Loucy (cell line): ENCODE measurements at regions not wholly inside any gene's neighbourhood (a gene's known extent, or its start where the extent isn't known, plus 50 kb on each side); places are given as distances from the start of the nearest gene placed in this dataset.

ENCODE experiments used
- H2AFZ ChIP-seq: fragments of 200-600 bp; sonication (generic); 2 replicates; pipeline ENCODE4 v1.6.0; 2016; ENCODE audit warnings: antibody characterized with exemption, mild to moderate bottlenecking, low read length, moderate library complexity
- H3F3A ChIP-seq: fragments of 200-600 bp; 2 replicates; pipeline ENCODE4 v1.6.0; 2016; ENCODE audit warnings: antibody characterized with exemption, low read depth, mild to moderate bottlenecking
- H3K27me3 ChIP-seq: fragments of 200-600 bp; sonication (generic); 2 replicates; pipeline ENCODE4 v1.6.1; 2014; ENCODE audit warnings: low read length, mild to moderate bottlenecking; ENCODE audit not compliant: insufficient read depth, poor library complexity, severe bottlenecking
- H3K36me3 ChIP-seq: fragments of 200-600 bp; sonication (generic); 2 replicates; pipeline ENCODE4 v1.6.1; 2016; ENCODE audit warnings: low read length; ENCODE audit not compliant: insufficient read depth
- H3K4me1 ChIP-seq: fragments of 200-600 bp; sonication (generic); 2 replicates; pipeline ENCODE4 v1.5.1; 2014; ENCODE audit warnings: low read length, mild to moderate bottlenecking; ENCODE audit not compliant: insufficient read depth, poor library complexity, severe bottlenecking
- H3K4me2 ChIP-seq: fragments of 200-600 bp; sonication (generic); 2 replicates; pipeline ENCODE4 v1.6.0; 2014; ENCODE audit warnings: antibody characterized with exemption, low read length, low read depth, mild to moderate bottlenecking; ENCODE audit not compliant: poor library complexity, severe bottlenecking
- H3K4me3 ChIP-seq: fragments of 200-600 bp; sonication (generic); 2 replicates; pipeline ENCODE4 v1.5.1; 2014; ENCODE audit warnings: low read length, mild to moderate bottlenecking, mixed read lengths; ENCODE audit not compliant: poor library complexity, severe bottlenecking
- H3K79me2 ChIP-seq: fragments of 200-600 bp; sonication (generic); 2 replicates; pipeline ENCODE4 v1.6.1; 2014; ENCODE audit warnings: low read length; ENCODE audit not compliant: insufficient read depth
- H3K9ac ChIP-seq: fragments of 200-600 bp; sonication (generic); 2 replicates; pipeline ENCODE4 v1.6.0; 2014; ENCODE audit warnings: mild to moderate bottlenecking, low read depth, low read length, moderate library complexity; ENCODE audit not compliant: poor library complexity, severe bottlenecking
- H3K9me2 ChIP-seq: fragments of 200-600 bp; sonication (generic); replicated peaks from 2 replicates; pipeline ENCODE4 v1.6.1; 2016; ENCODE audit warnings: low read depth, low read length, mixed read lengths
- H3K9me3 ChIP-seq: fragments of 200-600 bp; sonication (generic); 2 replicates; pipeline ENCODE4 v1.6.1; 2014; ENCODE audit warnings: mild to moderate bottlenecking, antibody characterized with exemption, low read length, low read depth; ENCODE audit not compliant: insufficient read depth
- H4K20me1 ChIP-seq: fragments of 200-600 bp; sonication (generic); 2 replicates; pipeline ENCODE4 v1.6.0; 2014; ENCODE audit warnings: antibody characterized with exemption, low read length, mild to moderate bottlenecking; ENCODE audit not compliant: insufficient read depth, poor library complexity, severe bottlenecking
- EZH2phosphoT487 ChIP-seq: fragments of 200-600 bp; IDR thresholded peaks from 2 replicates; pipeline ENCODE4 v1.6.1; 2018; ENCODE audit warnings: antibody characterized with exemption, mild to moderate bottlenecking, moderate library complexity, borderline replicate concordance
- TF ChIP-seq, protein P1 (sequence below): fragments of 200-600 bp; sonication (generic); conservative IDR thresholded peaks from 2 replicates; pipeline ENCODE4 v1.5.1; 2014; ENCODE audit warnings: mild to moderate bottlenecking, antibody characterized with exemption, low read length

DNA sequence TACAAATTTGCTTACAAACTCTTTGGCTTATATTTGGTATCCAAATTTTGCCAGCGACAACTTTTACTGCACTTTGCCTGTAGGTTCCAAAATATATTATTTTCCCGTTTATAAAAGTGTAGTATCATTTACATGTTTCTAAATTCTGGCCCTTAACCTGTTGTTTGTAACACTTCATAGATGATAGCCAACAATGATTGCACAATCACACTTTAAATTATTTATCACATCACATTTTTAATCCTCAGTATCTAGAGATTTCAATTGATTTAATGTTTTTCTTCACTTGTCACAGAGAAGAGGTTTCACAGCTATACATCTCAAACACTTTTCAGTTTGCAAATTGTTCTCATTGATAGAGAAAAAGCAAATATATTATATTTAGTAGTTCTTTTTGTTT lies 1151.2 kb upstream of the EYS start:
- H3K4me2 ChIP-seq, result no peak overlapping the region
- H3K9me3 ChIP-seq, result no peaks in the 10 kb centered on the region
- TF ChIP-seq, protein P1, sequence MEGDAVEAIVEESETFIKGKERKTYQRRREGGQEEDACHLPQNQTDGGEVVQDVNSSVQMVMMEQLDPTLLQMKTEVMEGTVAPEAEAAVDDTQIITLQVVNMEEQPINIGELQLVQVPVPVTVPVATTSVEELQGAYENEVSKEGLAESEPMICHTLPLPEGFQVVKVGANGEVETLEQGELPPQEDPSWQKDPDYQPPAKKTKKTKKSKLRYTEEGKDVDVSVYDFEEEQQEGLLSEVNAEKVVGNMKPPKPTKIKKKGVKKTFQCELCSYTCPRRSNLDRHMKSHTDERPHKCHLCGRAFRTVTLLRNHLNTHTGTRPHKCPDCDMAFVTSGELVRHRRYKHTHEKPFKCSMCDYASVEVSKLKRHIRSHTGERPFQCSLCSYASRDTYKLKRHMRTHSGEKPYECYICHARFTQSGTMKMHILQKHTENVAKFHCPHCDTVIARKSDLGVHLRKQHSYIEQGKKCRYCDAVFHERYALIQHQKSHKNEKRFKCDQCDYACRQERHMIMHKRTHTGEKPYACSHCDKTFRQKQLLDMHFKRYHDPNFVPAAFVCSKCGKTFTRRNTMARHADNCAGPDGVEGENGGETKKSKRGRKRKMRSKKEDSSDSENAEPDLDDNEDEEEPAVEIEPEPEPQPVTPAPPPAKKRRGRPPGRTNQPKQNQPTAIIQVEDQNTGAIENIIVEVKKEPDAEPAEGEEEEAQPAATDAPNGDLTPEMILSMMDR, result no peak
- TF ChIP-seq EZH2phosphoT487, result no peak
- H2AFZ ChIP-seq, result no peak overlapping the region
- no peaks in the 10 kb centered on the region for H3K9me2 ChIP-seq
- no peaks in the 10 kb centered on the region for H3K27me3 ChIP-seq
- H3K36me3 ChIP-seq, result no peaks in the 10 kb centered on the region
- H3F3A ChIP-seq, result no peaks in the 10 kb centered on the region
- no peaks in the 10 kb centered on the region for H3K4me1 ChIP-seq
- no peaks in the 10 kb centered on the region for H4K20me1 ChIP-seq
- H3K4me3 ChIP-seq, result no peak overlapping the region
- H3K79me2 ChIP-seq, result no peaks in the 10 kb centered on the region
- no peak overlapping the region for H3K9ac ChIP-seq

DNA sequence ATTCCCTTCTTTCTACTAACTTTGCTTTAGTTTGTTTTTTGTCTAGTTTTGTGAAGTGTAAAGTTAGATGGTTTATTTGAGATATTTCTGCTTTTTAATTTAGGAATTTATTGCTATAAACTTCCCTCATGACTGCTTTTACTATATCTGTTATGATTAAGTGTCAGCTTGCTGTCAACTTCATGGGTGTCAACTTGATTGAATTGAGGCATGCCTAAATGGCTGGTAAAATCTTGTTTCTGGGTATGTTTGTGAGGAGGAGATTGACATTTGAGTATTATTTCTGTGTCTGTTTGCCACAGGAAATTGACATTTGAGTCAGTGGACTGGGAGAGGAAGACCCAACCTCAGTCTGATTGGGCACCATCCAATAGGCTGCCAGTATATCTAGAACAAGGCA lies 1147.0 kb upstream of the EYS start:
- no peaks in the 10 kb centered on the region for H3K9me3 ChIP-seq
- no peak overlapping the region for H3K4me2 ChIP-seq
- TF ChIP-seq, protein P1, result no peak
- TF ChIP-seq EZH2phosphoT487, result no peak
- H3K9me2 ChIP-seq, result no peaks in the 10 kb centered on the region
- H3K4me3 ChIP-seq, result no peak overlapping the region
- no peak overlapping the region for H3K9ac ChIP-seq
- no peaks in the 10 kb centered on the region for H3K4me1 ChIP-seq
- H4K20me1 ChIP-seq, result no peaks in the 10 kb centered on the region
- H3F3A ChIP-seq, result no peaks in the 10 kb centered on the region
- H2AFZ ChIP-seq, result no peak overlapping the region
- H3K36me3 ChIP-seq, result no peaks in the 10 kb centered on the region
- no peaks in the 10 kb centered on the region for H3K27me3 ChIP-seq
- H3K79me2 ChIP-seq, result no peaks in the 10 kb centered on the region

DNA sequence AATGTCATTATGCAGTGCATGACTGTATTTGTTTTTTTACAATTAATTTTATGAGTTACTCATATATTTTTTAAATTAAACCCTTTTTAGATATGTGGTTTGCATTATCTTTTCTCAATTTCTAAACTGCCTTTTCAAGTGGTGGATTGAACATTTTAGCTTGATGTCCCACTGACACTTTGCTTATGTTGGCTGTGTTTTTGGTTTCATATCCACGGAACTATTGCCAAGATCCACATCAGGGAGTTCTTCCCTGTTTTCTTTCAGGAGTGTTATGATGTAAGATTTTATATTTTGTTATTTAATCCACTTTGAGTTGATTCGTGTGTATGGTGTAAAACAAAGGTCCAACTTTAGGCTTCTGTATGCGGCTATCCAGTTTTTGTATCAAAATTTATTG lies 1144.9 kb upstream of the EYS start:
- Histone ChIP-seq H3K27me3 (no peaks in the 10 kb centered on the region), H3K36me3 (no peaks in the 10 kb centered on the region), H3F3A (no peaks in the 10 kb centered on the region), H3K9me3 (no peaks in the 10 kb centered on the region), H3K4me1 (no peaks in the 10 kb centered on the region), H3K79me2 (no peaks in the 10 kb centered on the region), H3K9ac (no peak overlapping the region), H3K4me2 (no peak overlapping the region), H3K9me2 (no peaks in the 10 kb centered on the region), H2AFZ (no peak overlapping the region), H3K4me3 (no peak overlapping the region), H4K20me1 (no peaks in the 10 kb centered on the region)
- TF ChIP-seq, protein P1, result no peak
- no peak for TF ChIP-seq EZH2phosphoT487
